T-cell (primary cell): ENCODE measurements at regions not wholly inside any gene's neighbourhood (a gene's known extent, or its start where the extent isn't known, plus 50 kb on each side); places are given as distances from the start of the nearest gene placed in this dataset.

ENCODE experiments used
- ATAC-seq, 4 experiments: fragments of 200-7000 bp in 3 of 4; fragments of 150-1000 bp in 1 of 4; cut with Tn5 transposase; replicated peaks in 1 of 4; 1 replicate in 3 of 4; 2 replicates in 1 of 4; pipeline ENCODE4 v1.10.0; 2021; ENCODE audit warnings: moderate library complexity in 3 of 4, mild to moderate bottlenecking in 2 of 4, moderate number of reproducible peaks in 1 of 4
- CTCF ChIA-PET, 2 donors: fragments of 300-600 bp; sonication (Branson Sonifier 250); formaldehyde crosslinking; loops; one replicate each; lab custom pipeline; 2022; ENCODE audit warnings: antibody characterized with exemption in 2 of 2; lab: Charles Lee
- POLR2A ChIA-PET, 2 donors: fragments of 300-600 bp; sonication (Branson Sonifier 250); formaldehyde crosslinking; loops; one replicate each; lab custom pipeline; 2022; ENCODE audit warnings: antibody characterized with exemption in 2 of 2; lab: Charles Lee
- DNase-seq, 35 experiments: peaks; one replicate each; pipeline versions ENCODE4 v3.0.0 to v3.0.0-alpha.2; 2013 to 2023
- H3K27ac ChIP-seq: one replicate; pipeline ENCODE4 v1.5.1; 2013; ENCODE audit warnings: low read length
- H3K27me3 ChIP-seq, 2 experiments: replicated peaks in 1 of 2; 1 replicate in 1 of 2; 2 replicates in 1 of 2; pipeline versions ENCODE4 v1.6.1 to v1.7.0; 2013; ENCODE audit warnings: low read length in 1 of 2, mixed read lengths in 1 of 2; ENCODE audit not compliant: control insufficient read depth in 2 of 2, insufficient read depth in 2 of 2; ENCODE audit errors: extremely low read depth in 1 of 2
- H3K36me3 ChIP-seq, 2 donors: 1 replicate in 1 of 2; 2 replicates in 1 of 2; pipeline versions ENCODE4 v1.6.1 to v1.7.0; 2013; ENCODE audit warnings: low read length in 1 of 2; ENCODE audit not compliant: control insufficient read depth in 2 of 2, insufficient read depth in 1 of 2; ENCODE audit errors: extremely low read depth in 1 of 2
- H3K4me1 ChIP-seq, 2 experiments: 1 replicate in 1 of 2; 2 replicates in 1 of 2; pipeline versions ENCODE4 v1.6.1 to v1.7.0; 2013; ENCODE audit warnings: low read length in 2 of 2, mixed read lengths in 1 of 2; ENCODE audit not compliant: insufficient read depth in 2 of 2, control insufficient read depth in 1 of 2; ENCODE audit errors: extremely low read depth in 1 of 2
- H3K4me3 ChIP-seq, 2 donors: 1 replicate in 1 of 2; 2 replicates in 1 of 2; pipeline versions ENCODE4 v1.5.1 to v1.7.0; 2013; ENCODE audit warnings: mild to moderate bottlenecking in 2 of 2, low read length in 1 of 2, moderate library complexity in 1 of 2; ENCODE audit not compliant: control insufficient read depth in 1 of 2; ENCODE audit errors: extremely low read depth in 1 of 2
- H3K9me3 ChIP-seq: 2 replicates; pipeline ENCODE4 v1.7.0; 2013
- H3K27ac Mint-ChIP-seq, 2 donors: one replicate each; pipeline ENCODE4 v1.8.0; 2020 to 2021; ENCODE audit warnings: mild to moderate bottlenecking in 2 of 2, mixed read lengths in 2 of 2
- H3K27me3 Mint-ChIP-seq, 2 donors: one replicate each; pipeline ENCODE4 v1.8.0; 2021 to 2022; ENCODE audit warnings: mixed read lengths in 2 of 2
- H3K36me3 Mint-ChIP-seq: one replicate; pipeline ENCODE4 v1.8.0; 2021; ENCODE audit warnings: mixed read lengths
- H3K4me1 Mint-ChIP-seq, 3 donors: one replicate each; pipeline ENCODE4 v1.8.0; 2020 to 2022; ENCODE audit warnings: mixed read lengths in 3 of 3, mild to moderate bottlenecking in 1 of 3
- H3K4me3 Mint-ChIP-seq, 3 donors: one replicate each; pipeline ENCODE4 v1.8.0; 2020 to 2022; ENCODE audit warnings: mild to moderate bottlenecking in 3 of 3, mixed read lengths in 3 of 3, moderate library complexity in 3 of 3
- H3K9me3 Mint-ChIP-seq, 3 donors: one replicate each; pipeline ENCODE4 v1.8.0; 2020 to 2022; ENCODE audit warnings: mixed read lengths in 3 of 3
- WGBS: methylation state at CpG from one replicate; pipeline ENCODE4 v1.1.5; 2013; ENCODE audit warnings: missing lambda C conversion rate; ENCODE audit not compliant: insufficient coverage; 5-methylcytosine and 5-hydroxymethylcytosine counted together

DNA sequence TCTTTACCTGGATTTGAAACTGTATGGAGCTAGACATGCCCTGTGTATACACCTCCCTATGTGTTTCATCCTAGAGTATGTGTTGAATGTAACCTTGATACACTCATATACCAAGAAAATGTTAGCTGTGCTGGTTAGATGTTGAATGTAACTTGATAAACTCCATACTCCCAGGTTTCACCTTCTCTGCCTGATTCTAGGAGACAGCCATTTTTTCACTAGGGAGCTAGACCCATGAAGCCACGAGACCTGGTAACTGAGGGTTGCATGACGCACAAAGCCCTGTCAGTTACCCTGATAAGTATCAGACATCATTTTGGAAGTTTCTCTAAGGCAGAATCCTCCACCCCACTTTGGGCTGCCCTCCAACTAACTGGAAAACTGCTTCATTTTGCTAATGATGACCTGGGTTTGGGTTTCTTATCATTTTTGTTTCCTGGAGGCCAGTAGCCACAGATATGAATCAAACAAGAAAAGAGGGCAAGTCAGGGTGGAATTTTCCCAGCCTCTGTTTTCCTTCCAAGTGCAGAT lies 478.5 kb upstream of the KIF2A start:
- Histone ChIP-seq H3K9me3 (no peaks in the 10 kb centered on the region), H3K4me1 (no peaks in the 10 kb centered on the region), H3K36me3 (no peaks in the 10 kb centered on the region), H3K27me3 (no peaks in the 10 kb centered on the region), H3K27ac (no peak overlapping the region), H3K4me3 (no peak overlapping the region)
- DNase-seq: no peak
- POLR2A ChIA-PET: no interaction called here
- Mint-ChIP-seq H3K27me3 (peaks cover 0 to 8% of the 10 kb centered on the region in 2 donors), H3K4me1 (no peaks in the 10 kb centered on the region), H3K27ac (no peak overlapping the region), H3K36me3 (no peaks in the 10 kb centered on the region), H3K9me3 (no peaks in the 10 kb centered on the region), H3K4me3 (no peak overlapping the region)
- CTCF ChIA-PET: no interaction called here
- ATAC-seq: no peak
- WGBS: 79% methylated on average over 2 of the region's 2 CpGs

DNA sequence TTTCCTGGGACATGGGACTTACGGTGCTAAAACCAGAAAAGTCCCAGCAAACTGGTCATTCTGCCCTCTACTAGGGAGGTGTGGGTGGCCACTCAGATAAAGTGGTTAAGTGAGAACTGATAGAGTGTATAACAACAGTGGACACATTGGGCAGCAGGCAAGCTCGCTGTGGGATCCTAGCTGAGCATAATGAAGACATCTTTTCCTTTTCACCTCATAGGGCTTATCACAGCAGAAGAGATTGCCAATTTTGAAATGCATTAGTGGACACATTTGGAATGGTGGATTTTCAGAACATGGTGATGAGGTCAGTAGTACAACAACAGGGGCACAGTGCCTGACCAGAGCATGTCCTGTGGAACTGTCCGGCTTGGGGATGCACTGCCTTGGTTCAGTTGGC lies 477.1 kb upstream of the KIF2A start:
- Histone ChIP-seq H3K36me3 (no peaks in the 10 kb centered on the region), H3K27ac (no peak overlapping the region), H3K4me1 (no peaks in the 10 kb centered on the region), H3K27me3 (peaks cover 0 to 3% of the 10 kb centered on the region in 2 experiments), H3K9me3 (no peaks in the 10 kb centered on the region), H3K4me3 (no peak overlapping the region)
- POLR2A ChIA-PET: no interaction called here
- CTCF ChIA-PET: no interaction called here
- no peaks in the 10 kb centered on the region for H3K36me3 Mint-ChIP-seq
- 85% methylated on average over 1 of the region's 3 CpGs for WGBS
- H3K4me1 Mint-ChIP-seq: no peaks in the 10 kb centered on the region
- peaks cover 0 to 8% of the 10 kb centered on the region in 2 donors for H3K27me3 Mint-ChIP-seq
- ATAC-seq: no peak
- H3K9me3 Mint-ChIP-seq: no peaks in the 10 kb centered on the region
- no peak overlapping the region for H3K4me3 Mint-ChIP-seq
- no peak for DNase-seq
- H3K27ac Mint-ChIP-seq: no peak overlapping the region

DNA sequence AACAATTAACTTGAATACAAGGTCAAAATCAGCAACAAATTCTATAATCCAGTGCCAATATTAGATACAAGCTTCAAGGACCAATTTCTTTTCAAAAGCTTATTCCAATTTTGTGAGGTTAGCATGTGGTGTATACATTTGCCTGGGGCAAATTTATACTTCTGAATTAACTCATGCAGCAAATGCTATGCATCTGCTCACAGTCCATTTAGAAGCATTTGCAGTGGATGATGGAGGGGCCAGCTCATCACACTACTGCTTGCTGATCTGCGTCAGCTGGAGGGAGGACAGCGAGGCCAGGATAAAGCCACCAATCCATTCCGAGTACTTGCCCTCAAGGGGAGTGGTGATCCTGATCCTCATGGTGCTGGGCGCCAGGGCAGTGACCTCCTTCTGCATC lies 474.3 kb upstream of the KIF2A start:
- Histone ChIP-seq H3K36me3 (no peaks in the 10 kb centered on the region), H3K27me3 (peaks cover 0 to 3% of the 10 kb centered on the region in 2 experiments), H3K9me3 (no peaks in the 10 kb centered on the region), H3K4me3 (no peak overlapping the region), H3K4me1 (no peaks in the 10 kb centered on the region), H3K27ac (no peak overlapping the region)
- WGBS: 83% methylated on average over 1 of the region's 4 CpGs
- POLR2A ChIA-PET: no interaction called here
- no peaks in the 10 kb centered on the region for H3K36me3 Mint-ChIP-seq
- H3K4me3 Mint-ChIP-seq: no peak overlapping the region
- no peak for DNase-seq
- H3K4me1 Mint-ChIP-seq: no peaks in the 10 kb centered on the region
- no peaks in the 10 kb centered on the region for H3K9me3 Mint-ChIP-seq
- H3K27me3 Mint-ChIP-seq: peaks cover 0 to 6% of the 10 kb centered on the region in 2 donors
- H3K27ac Mint-ChIP-seq: no peak overlapping the region
- ATAC-seq: no peak
- CTCF ChIA-PET: no interaction called here

DNA sequence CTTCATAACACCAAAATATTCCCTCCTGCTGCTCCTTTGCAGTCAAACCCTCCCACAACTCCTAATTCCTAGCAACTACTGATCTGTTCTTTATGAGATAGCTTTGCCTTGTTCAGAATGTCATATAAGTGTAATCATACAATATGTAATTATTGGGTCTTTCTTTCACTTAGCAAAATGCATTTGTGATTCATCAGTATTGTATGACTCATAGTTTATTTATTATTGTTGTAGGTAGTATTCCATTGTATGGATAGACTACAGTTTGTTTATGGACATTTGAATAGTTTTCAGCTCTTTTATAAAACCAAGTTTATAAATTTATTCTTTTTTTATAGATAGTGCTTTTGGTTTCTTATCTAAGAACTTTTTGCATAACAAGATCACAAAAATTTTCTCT lies 468.2 kb upstream of the KIF2A start:
- Mint-ChIP-seq H3K4me3 (no peak overlapping the region), H3K4me1 (no peaks in the 10 kb centered on the region), H3K36me3 (no peaks in the 10 kb centered on the region), H3K27me3 (peaks cover 2 to 4% of the 10 kb centered on the region in 2 donors), H3K27ac (no peak overlapping the region), H3K9me3 (no peaks in the 10 kb centered on the region)
- no peaks in the 10 kb centered on the region for H3K9me3 ChIP-seq
- H3K27ac ChIP-seq: no peak overlapping the region
- no peak for ATAC-seq
- H3K27me3 ChIP-seq: peaks cover 0 to under 1% of the 10 kb centered on the region in 2 experiments
- no peaks in the 10 kb centered on the region for H3K36me3 ChIP-seq
- no peak for DNase-seq
- no peak overlapping the region for H3K4me3 ChIP-seq
- POLR2A ChIA-PET: no interaction called here
- CTCF ChIA-PET: no interaction called here
- no peaks in the 10 kb centered on the region for H3K4me1 ChIP-seq

DNA sequence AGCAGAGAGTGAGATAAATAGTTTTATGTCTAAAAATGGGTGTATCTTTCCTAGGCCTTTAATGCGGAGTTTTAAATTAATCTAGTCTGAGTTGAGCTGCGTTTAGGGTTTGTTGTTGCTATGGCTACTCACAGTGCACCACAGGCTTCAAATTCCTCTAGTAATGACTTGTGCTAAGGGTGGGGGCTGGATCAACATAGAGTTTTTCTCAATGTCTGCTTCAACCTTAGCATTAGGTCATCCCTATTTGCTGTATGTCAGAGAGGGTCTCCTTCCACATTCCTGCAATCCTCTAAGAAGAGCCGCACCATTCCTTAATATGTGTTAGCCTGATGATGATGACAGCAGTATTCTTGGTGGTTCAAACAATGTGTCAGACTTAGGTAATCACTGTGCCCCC lies 465.6 kb upstream of the KIF2A start:
- no peak for DNase-seq
- H3K27ac Mint-ChIP-seq: no peak overlapping the region
- H3K4me1 ChIP-seq: no peaks in the 10 kb centered on the region

GRCh38 chr5:61842840-61843239 lies 463.2 kb upstream of the KIF2A start:
- WGBS: no CpG with 5 or more reads among the region's 1 CpG
- no peak for ATAC-seq
- H3K4me1 Mint-ChIP-seq: no peaks in the 10 kb centered on the region
- peaks cover 0 to 3% of the 10 kb centered on the region in 2 donors for H3K27me3 Mint-ChIP-seq
- H3K4me3 Mint-ChIP-seq: no peak overlapping the region
- no peaks in the 10 kb centered on the region for H3K9me3 ChIP-seq
- H3K27me3 ChIP-seq: no peaks in the 10 kb centered on the region
- H3K4me3 ChIP-seq: no peak overlapping the region
- no peak overlapping the region for H3K27ac Mint-ChIP-seq
- H3K4me1 ChIP-seq: no peaks in the 10 kb centered on the region
- ChIA-PET POLR2A (no interaction called here), CTCF (no interaction called here)
- H3K36me3 Mint-ChIP-seq: no peaks in the 10 kb centered on the region
- DNase-seq: no peak
- H3K27ac ChIP-seq: no peak overlapping the region
- peaks cover 0 to 8% (median 5%) of the 10 kb centered on the region in 3 donors for H3K9me3 Mint-ChIP-seq
- H3K36me3 ChIP-seq: no peaks in the 10 kb centered on the region

More for the DNA sequence above, 465.6 kb upstream of the KIF2A start:
- Mint-ChIP-seq H3K4me3 (no peak overlapping the region), H3K27me3 (peaks cover 2 to 4% of the 10 kb centered on the region in 2 donors), H3K36me3 (no peaks in the 10 kb centered on the region), H3K4me1 (no peaks in the 10 kb centered on the region), H3K9me3 (no peaks in the 10 kb centered on the region)
- no peak overlapping the region for H3K27ac ChIP-seq
- ChIA-PET CTCF (no interaction called here), POLR2A (no interaction called here)
- H3K4me3 ChIP-seq: no peak overlapping the region
- no peaks in the 10 kb centered on the region for H3K36me3 ChIP-seq
- no peaks in the 10 kb centered on the region for H3K27me3 ChIP-seq
- H3K9me3 ChIP-seq: no peaks in the 10 kb centered on the region
- WGBS: no CpG with 5 or more reads among the region's 3 CpGs
- no peak for ATAC-seq

- H3K36me3 Mint-ChIP-seq: no peaks in the 10 kb centered on the region
- no peaks in the 10 kb centered on the region for H3K4me1 Mint-ChIP-seq
- H3K36me3 ChIP-seq: no peaks in the 10 kb centered on the region
- ChIA-PET CTCF (no interaction called here), POLR2A (no interaction called here)
- peaks cover 0 to 1% of the 10 kb centered on the region in 2 donors for H3K27me3 Mint-ChIP-seq
- no peak overlapping the region for H3K4me3 ChIP-seq
- H3K9me3 ChIP-seq: no peaks in the 10 kb centered on the region
- DNase-seq (no peak), ATAC-seq (no peak)
- H3K9me3 Mint-ChIP-seq: peaks cover 5 to 9% (median 8%) of the 10 kb centered on the region in 3 donors
- no peaks in the 10 kb centered on the region for H3K4me1 ChIP-seq
- no peaks in the 10 kb centered on the region for H3K27me3 ChIP-seq
- no peak overlapping the region for H3K27ac ChIP-seq
- no peak overlapping the region for H3K4me3 Mint-ChIP-seq
- H3K27ac Mint-ChIP-seq: no peak overlapping the region
These were observed 455.3 kb upstream of the KIF2A start for GRCh38 chr5:61850696-61851095.
